ENCODE measurements at regions not wholly inside any gene's neighbourhood (a gene's known extent, or its start where the extent isn't known, plus 50 kb on each side); places are given as distances from the start of the nearest gene placed in this dataset.

DNA sequence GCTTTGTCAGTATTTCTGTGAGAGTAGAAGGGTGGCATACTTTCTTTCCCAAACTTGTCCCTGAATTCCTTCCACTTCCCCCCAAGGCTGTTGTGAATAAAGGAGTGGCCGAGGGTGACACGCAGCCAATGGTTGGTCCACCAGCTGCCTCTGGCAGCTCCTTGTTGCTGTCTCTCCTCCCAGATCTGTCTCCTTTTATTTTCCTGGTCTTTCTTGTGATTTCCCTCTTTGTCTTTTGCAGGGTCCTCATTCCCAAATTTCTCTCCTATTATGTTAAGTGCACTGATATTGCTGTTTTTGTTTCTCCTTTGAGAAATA, 137.5 kb upstream of the HMHB1 start:
- Histone ChIP-seq H3K4me1 (ENCODE audit: insufficient read depth, low read length, poor library complexity, severe bottlenecking) (no peaks in the 10 kb centered on the region), H3K27me3 (replicated peaks; ENCODE audit: insufficient read depth, low read depth, low read length, poor library complexity) (peaks cover 11% of the 10 kb centered on the region), H3K27ac (ENCODE audit: low read depth, low read length, poor library complexity, severe bottlenecking) (no peak overlapping the region), H3K9me3 (ENCODE audit: low read depth, low read length, poor library complexity, severe bottlenecking) (no peaks in the 10 kb centered on the region), H3K36me3 (ENCODE audit: insufficient read depth, low read length, poor library complexity, severe bottlenecking) (no peaks in the 10 kb centered on the region), H3K4me3 (ENCODE audit: low read depth, low read length, poor library complexity, severe bottlenecking) (no peak overlapping the region)
- CTCF ChIA-PET = no interaction called here
- intact Hi-C loops (cut with micrococcal nuclease; ENCODE audit: unreplicated experiment) = no loop called here
- TF ChIP-seq CTCF (conservative IDR thresholded peaks at IDR 0.05; ENCODE audit: low read depth, low read length) = no peak
- no peak for TF ChIP-seq EZH2 (IDR thresholded peaks at IDR 0.05; ENCODE audit: borderline replicate concordance, low read depth, low read length, poor library complexity, severe bottlenecking)
- POLR2A ChIA-PET (ENCODE audit: low non-redundant PET) = no interaction called here
- BruUV-seq (replicated peaks) = no TSS peak
- no peak for DNase-seq (ENCODE audit: low spot score)

GRCh38 chr5:143673676-143674468, 138.1 kb upstream of the HMHB1 start:
- no peak overlapping the region for H3K4me3 ChIP-seq (ENCODE audit: low read depth, low read length, poor library complexity, severe bottlenecking)
- H3K27ac ChIP-seq (ENCODE audit: low read depth, low read length, poor library complexity, severe bottlenecking) = no peak overlapping the region
- H3K9me3 ChIP-seq (ENCODE audit: low read depth, low read length, poor library complexity, severe bottlenecking) = no peaks in the 10 kb centered on the region
- ChIA-PET CTCF (no interaction called here), POLR2A (ENCODE audit: low non-redundant PET) (no interaction called here)
- no peak for DNase-seq (ENCODE audit: low spot score)
- intact Hi-C loops (cut with micrococcal nuclease; ENCODE audit: unreplicated experiment) = no loop called here
- peaks cover 11% of the 10 kb centered on the region for H3K27me3 ChIP-seq (replicated peaks; ENCODE audit: insufficient read depth, low read depth, low read length, poor library complexity)
- no peaks in the 10 kb centered on the region for H3K36me3 ChIP-seq (ENCODE audit: insufficient read depth, low read length, poor library complexity, severe bottlenecking)
- H3K4me1 ChIP-seq (ENCODE audit: insufficient read depth, low read length, poor library complexity, severe bottlenecking) = no peaks in the 10 kb centered on the region
- no peak for TF ChIP-seq EZH2 (IDR thresholded peaks at IDR 0.05; ENCODE audit: borderline replicate concordance, low read depth, low read length, poor library complexity, severe bottlenecking)
- no peak for TF ChIP-seq CTCF (conservative IDR thresholded peaks at IDR 0.05; ENCODE audit: low read depth, low read length)
- no TSS peak for BruUV-seq (replicated peaks)

GRCh38 chr5:143672806-143673205, 139.2 kb upstream of the HMHB1 start:
- BruUV-seq (replicated peaks) = no TSS peak
- CTCF ChIA-PET = no interaction called here
- POLR2A ChIA-PET (ENCODE audit: low non-redundant PET) = interaction anchor here (0.7 kb wide), 1 partner anchor 560 kb away, joined by 3 read pairs; no protein-coding TSS in a partner anchor

More at GRCh38 chr5:143672806-143673205, 139.2 kb upstream of the HMHB1 start:
- Histone ChIP-seq H3K4me3 (ENCODE audit: low read depth, low read length, poor library complexity, severe bottlenecking) (no peak overlapping the region), H3K27me3 (replicated peaks; ENCODE audit: insufficient read depth, low read depth, low read length, poor library complexity) (peaks cover 11% of the 10 kb centered on the region), H3K36me3 (ENCODE audit: insufficient read depth, low read length, poor library complexity, severe bottlenecking) (no peaks in the 10 kb centered on the region), H3K27ac (ENCODE audit: low read depth, low read length, poor library complexity, severe bottlenecking) (no peak overlapping the region), H3K9me3 (ENCODE audit: low read depth, low read length, poor library complexity, severe bottlenecking) (no peaks in the 10 kb centered on the region), H3K4me1 (ENCODE audit: insufficient read depth, low read length, poor library complexity, severe bottlenecking) (no peaks in the 10 kb centered on the region)
- DNase-seq (ENCODE audit: low spot score) = no peak
- intact Hi-C loops (cut with micrococcal nuclease; ENCODE audit: unreplicated experiment) = no loop called here
- TF ChIP-seq CTCF (conservative IDR thresholded peaks at IDR 0.05; ENCODE audit: low read depth, low read length) (no peak), EZH2 (IDR thresholded peaks at IDR 0.05; ENCODE audit: borderline replicate concordance, low read depth, low read length, poor library complexity, severe bottlenecking) (no peak)
